GM21381 (cell line): ENCODE measurements at regions not wholly inside any gene's neighbourhood (a gene's known extent, or its start where the extent isn't known, plus 50 kb on each side); places are given as distances from the start of the nearest gene placed in this dataset.
"Not testable (repeated sequence)": the region's sequence is repeated elsewhere in the genome, so short reads cannot be mapped to it uniquely, and the experiment has no call there.

Experiments
- ATAC-seq: cut with Tn5 transposase; IDR thresholded peaks from one replicate; pipeline ENCODE4 v1.9.1; 2021; ENCODE audit warnings: mild to moderate bottlenecking, moderate library complexity; ENCODE audit not compliant: unreplicated experiment

- ATAC-seq: no peak
Measured at GRCh38 chr5:60136841-60137240, 243.3 kb upstream of the PDE4D start.

GRCh38 chr5:60131504-60131903, 238.0 kb upstream of the PDE4D start:
- ATAC-seq: no peak

GRCh38 chr5:60125636-60126035, 232.1 kb upstream of the PDE4D start:
- no peak for ATAC-seq

- no peak for ATAC-seq
Measured at GRCh38 chr5:60102961-60103693, 209.6 kb upstream of the PDE4D start.

- ATAC-seq: no peak
Measured at GRCh38 chr5:60101573-60101972, 208.0 kb upstream of the PDE4D start.

- no peak for ATAC-seq
Measured at GRCh38 chr5:60092671-60093422, 199.3 kb upstream of the PDE4D start.

- no peak for ATAC-seq
Measured at GRCh38 chr5:60086583-60086982, 193.1 kb upstream of the PDE4D start.

GRCh38 chr5:60084226-60084625, 190.7 kb upstream of the PDE4D start:
- no peak for ATAC-seq

GRCh38 chr5:60077292-60077691, 183.8 kb upstream of the PDE4D start:
- ATAC-seq: no peak

- no peak for ATAC-seq
Measured at GRCh38 chr5:60076746-60077145, 183.2 kb upstream of the PDE4D start.

- ATAC-seq: no peak
Measured at GRCh38 chr5:60066502-60066901, 173.0 kb upstream of the PDE4D start.

- ATAC-seq: no peak
Measured at GRCh38 chr5:60060389-60060788, 166.9 kb upstream of the PDE4D start.

- ATAC-seq: no peak
Measured at GRCh38 chr5:60056191-60056590, 162.7 kb upstream of the PDE4D start.

- ATAC-seq: no peak
Measured at GRCh38 chr5:60055168-60055567, 161.6 kb upstream of the PDE4D start.

GRCh38 chr5:60041996-60042664, 148.6 kb upstream of the PDE4D start:
- ATAC-seq: not testable (repeated sequence)

GRCh38 chr5:60041508-60041907, 148.0 kb upstream of the PDE4D start:
- ATAC-seq: not testable (repeated sequence)

GRCh38 chr5:60036192-60036938, 142.8 kb upstream of the PDE4D start:
- ATAC-seq: no peak

- ATAC-seq: no peak
Measured at GRCh38 chr5:60026161-60026560, 132.6 kb upstream of the PDE4D start.

GRCh38 chr5:60024104-60024503, 130.6 kb upstream of the PDE4D start:
- no peak for ATAC-seq

GRCh38 chr5:60023255-60023654, 129.7 kb upstream of the PDE4D start:
- no peak for ATAC-seq

GRCh38 chr5:60020457-60020856, 126.9 kb upstream of the PDE4D start:
- no peak for ATAC-seq
